ENCODE measurements at regions not wholly inside any gene's neighbourhood (a gene's known extent, or its start where the extent isn't known, plus 50 kb on each side); places are given as distances from the start of the nearest gene placed in this dataset.

DNA sequence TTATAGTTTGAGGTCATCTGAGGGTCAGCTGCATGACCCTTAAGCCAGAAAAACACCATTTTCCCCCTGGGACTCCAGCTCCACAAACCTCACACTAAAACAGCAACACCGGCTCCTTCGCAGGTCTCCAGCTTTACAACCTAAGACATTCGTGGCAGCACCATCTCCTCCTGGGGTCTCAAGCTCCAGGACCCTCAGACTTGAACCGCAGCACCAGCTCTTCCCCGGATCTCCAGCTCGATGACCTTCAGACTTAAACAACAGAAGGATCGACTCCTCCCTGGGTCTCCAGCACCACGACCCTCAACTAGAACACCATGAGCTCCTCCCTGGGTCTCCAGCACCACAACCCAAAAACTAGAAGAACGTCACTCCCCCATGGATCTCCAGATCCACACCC is 233.7 kb upstream of the CNTN6 start:
- no peaks in the 10 kb centered on the region for H3K4me1 ChIP-seq (ENCODE audit: control insufficient read depth, insufficient read depth, low read length)
- H3K4me3 ChIP-seq (ENCODE audit: low read length) = no peak overlapping the region
- H3K36me3 ChIP-seq (ENCODE audit: control insufficient read depth, insufficient read depth, low read length) = no peaks in the 10 kb centered on the region
- H3K27me3 ChIP-seq (ENCODE audit: control insufficient read depth, insufficient read depth, low read length) = no peaks in the 10 kb centered on the region
- H3K27ac ChIP-seq (ENCODE audit: low read depth, low read length) = no peak overlapping the region
- H3K9ac ChIP-seq (ENCODE audit: low read length) = no peak overlapping the region

- Histone ChIP-seq H3K9ac (ENCODE audit: low read length) (no peak overlapping the region), H3K4me3 (ENCODE audit: low read length) (no peak overlapping the region), H3K36me3 (ENCODE audit: control insufficient read depth, insufficient read depth, low read length) (no peaks in the 10 kb centered on the region), H3K27me3 (ENCODE audit: control insufficient read depth, insufficient read depth, low read length) (no peaks in the 10 kb centered on the region), H3K4me1 (ENCODE audit: control insufficient read depth, insufficient read depth, low read length) (no peaks in the 10 kb centered on the region), H3K27ac (ENCODE audit: low read depth, low read length) (no peak overlapping the region)
These were observed 231.1 kb upstream of the CNTN6 start for GRCh38 chr3:861721-862120.

- no peaks in the 10 kb centered on the region for H3K4me1 ChIP-seq (ENCODE audit: control insufficient read depth, insufficient read depth, low read length)
- H3K36me3 ChIP-seq (ENCODE audit: control insufficient read depth, insufficient read depth, low read length) = no peaks in the 10 kb centered on the region
- H3K9ac ChIP-seq (ENCODE audit: low read length) = no peak overlapping the region
- no peak overlapping the region for H3K27ac ChIP-seq (ENCODE audit: low read depth, low read length)
- no peak overlapping the region for H3K4me3 ChIP-seq (ENCODE audit: low read length)
- H3K27me3 ChIP-seq (ENCODE audit: control insufficient read depth, insufficient read depth, low read length) = no peaks in the 10 kb centered on the region
These were observed 223.6 kb upstream of the CNTN6 start for GRCh38 chr3:869269-869668.

GRCh38 chr3:869734-870133 is 223.1 kb upstream of the CNTN6 start:
- Histone ChIP-seq H3K27ac (ENCODE audit: low read depth, low read length) (no peak overlapping the region), H3K36me3 (ENCODE audit: control insufficient read depth, insufficient read depth, low read length) (no peaks in the 10 kb centered on the region), H3K4me1 (ENCODE audit: control insufficient read depth, insufficient read depth, low read length) (no peaks in the 10 kb centered on the region), H3K9ac (ENCODE audit: low read length) (no peak overlapping the region), H3K27me3 (ENCODE audit: control insufficient read depth, insufficient read depth, low read length) (no peaks in the 10 kb centered on the region), H3K4me3 (ENCODE audit: low read length) (no peak overlapping the region)

DNA sequence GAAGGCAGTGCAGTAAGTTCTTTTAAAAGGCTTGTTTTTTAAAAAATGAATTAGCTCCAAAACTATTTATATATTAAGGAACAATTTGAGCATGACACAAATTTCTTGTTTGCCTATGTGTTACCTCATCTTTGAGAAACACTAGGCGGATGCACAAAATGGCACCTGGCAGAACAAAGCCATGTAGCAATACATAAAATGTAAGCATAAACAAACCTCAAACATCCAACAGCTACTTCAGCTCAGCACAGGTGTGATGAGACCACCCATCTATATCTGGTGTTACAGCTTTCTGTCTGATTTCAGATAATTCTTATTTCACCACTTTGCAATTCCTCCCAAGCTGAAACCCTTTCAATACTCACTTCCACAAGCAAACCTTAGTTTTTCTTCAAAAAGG is 221.2 kb upstream of the CNTN6 start:
- H3K27ac ChIP-seq (ENCODE audit: low read depth, low read length) = no peak overlapping the region
- no peaks in the 10 kb centered on the region for H3K36me3 ChIP-seq (ENCODE audit: control insufficient read depth, insufficient read depth, low read length)
- no peaks in the 10 kb centered on the region for H3K4me1 ChIP-seq (ENCODE audit: control insufficient read depth, insufficient read depth, low read length)
- no peaks in the 10 kb centered on the region for H3K27me3 ChIP-seq (ENCODE audit: control insufficient read depth, insufficient read depth, low read length)
- H3K4me3 ChIP-seq (ENCODE audit: low read length) = no peak overlapping the region
- H3K9ac ChIP-seq (ENCODE audit: low read length) = no peak overlapping the region

DNA sequence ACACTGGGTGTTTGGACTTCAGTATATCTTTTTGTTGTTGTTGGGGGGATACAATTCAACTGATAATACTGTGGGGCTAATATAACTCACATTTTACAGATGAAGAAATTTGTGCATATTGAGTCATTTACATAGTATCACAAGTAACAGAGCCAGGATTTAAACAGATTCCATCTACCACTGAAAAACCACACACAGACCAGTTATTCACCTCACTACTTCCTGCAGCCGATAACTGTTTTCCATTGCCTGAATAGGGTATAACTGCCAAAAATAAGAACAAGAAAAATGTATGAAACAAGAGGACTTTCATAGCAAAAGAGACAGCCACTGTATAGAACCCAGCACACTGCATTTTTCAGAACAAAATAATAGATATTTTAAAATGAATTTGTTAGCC is 215.8 kb upstream of the CNTN6 start:
- Histone ChIP-seq H3K27me3 (ENCODE audit: control insufficient read depth, insufficient read depth, low read length) (no peaks in the 10 kb centered on the region), H3K9ac (ENCODE audit: low read length) (no peak overlapping the region), H3K27ac (ENCODE audit: low read depth, low read length) (no peak overlapping the region), H3K4me1 (ENCODE audit: control insufficient read depth, insufficient read depth, low read length) (no peaks in the 10 kb centered on the region), H3K4me3 (ENCODE audit: low read length) (no peak overlapping the region), H3K36me3 (ENCODE audit: control insufficient read depth, insufficient read depth, low read length) (no peaks in the 10 kb centered on the region)

DNA sequence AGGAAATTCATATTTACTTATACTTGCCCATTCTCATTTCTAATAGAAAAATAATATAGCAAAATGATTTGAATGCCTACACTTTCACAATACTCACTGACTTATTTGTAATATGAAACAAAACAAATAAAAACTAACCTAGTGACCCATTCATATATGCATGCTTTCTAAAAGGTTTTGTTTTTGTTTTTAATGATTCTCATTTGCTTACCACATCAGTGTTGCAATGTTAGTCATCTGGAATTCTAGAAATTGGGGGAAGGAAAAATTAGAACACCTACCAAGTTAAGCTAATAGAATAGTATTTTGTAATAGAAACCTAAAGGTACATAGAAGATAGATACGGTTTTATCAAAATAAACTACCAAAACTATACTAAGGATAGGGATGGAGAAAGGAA is 214.1 kb upstream of the CNTN6 start:
- Histone ChIP-seq H3K4me3 (ENCODE audit: low read length) (no peak overlapping the region), H3K36me3 (ENCODE audit: control insufficient read depth, insufficient read depth, low read length) (no peaks in the 10 kb centered on the region), H3K27ac (ENCODE audit: low read depth, low read length) (no peak overlapping the region), H3K27me3 (ENCODE audit: control insufficient read depth, insufficient read depth, low read length) (no peaks in the 10 kb centered on the region), H3K9ac (ENCODE audit: low read length) (no peak overlapping the region), H3K4me1 (ENCODE audit: control insufficient read depth, insufficient read depth, low read length) (no peaks in the 10 kb centered on the region)

- no peaks in the 10 kb centered on the region for H3K27me3 ChIP-seq (ENCODE audit: control insufficient read depth, insufficient read depth, low read length)
- no peak overlapping the region for H3K9ac ChIP-seq (ENCODE audit: low read length)
- no peaks in the 10 kb centered on the region for H3K36me3 ChIP-seq (ENCODE audit: control insufficient read depth, insufficient read depth, low read length)
- no peak overlapping the region for H3K4me3 ChIP-seq (ENCODE audit: low read length)
- H3K4me1 ChIP-seq (ENCODE audit: control insufficient read depth, insufficient read depth, low read length) = no peaks in the 10 kb centered on the region
- no peak overlapping the region for H3K27ac ChIP-seq (ENCODE audit: low read depth, low read length)
These were observed 212.5 kb upstream of the CNTN6 start for GRCh38 chr3:880371-880770.

- no peak overlapping the region for H3K4me3 ChIP-seq (ENCODE audit: low read length)
- H3K27ac ChIP-seq (ENCODE audit: low read depth, low read length) = no peak overlapping the region
- H3K27me3 ChIP-seq (ENCODE audit: control insufficient read depth, insufficient read depth, low read length) = no peaks in the 10 kb centered on the region
These were observed 210.3 kb upstream of the CNTN6 start for GRCh38 chr3:882533-882932.

GRCh38 chr3:901953-902778 is 190.7 kb upstream of the CNTN6 start:
- H3K27ac ChIP-seq (ENCODE audit: low read depth, low read length) = no peak overlapping the region

More at GRCh38 chr3:882533-882932, 210.3 kb upstream of the CNTN6 start:
- Histone ChIP-seq H3K9ac (ENCODE audit: low read length) (no peak overlapping the region), H3K36me3 (ENCODE audit: control insufficient read depth, insufficient read depth, low read length) (no peaks in the 10 kb centered on the region), H3K4me1 (ENCODE audit: control insufficient read depth, insufficient read depth, low read length) (no peaks in the 10 kb centered on the region)

GRCh38 chr3:905217-905616 is 187.6 kb upstream of the CNTN6 start:
- Histone ChIP-seq H3K4me3 (ENCODE audit: low read length) (no peak overlapping the region), H3K27me3 (ENCODE audit: control insufficient read depth, insufficient read depth, low read length) (no peaks in the 10 kb centered on the region), H3K36me3 (ENCODE audit: control insufficient read depth, insufficient read depth, low read length) (no peaks in the 10 kb centered on the region), H3K4me1 (ENCODE audit: control insufficient read depth, insufficient read depth, low read length) (no peaks in the 10 kb centered on the region), H3K9ac (ENCODE audit: low read length) (no peak overlapping the region), H3K27ac (ENCODE audit: low read depth, low read length) (no peak overlapping the region)

More at GRCh38 chr3:901953-902778, 190.7 kb upstream of the CNTN6 start:
- Histone ChIP-seq H3K27me3 (ENCODE audit: control insufficient read depth, insufficient read depth, low read length) (no peaks in the 10 kb centered on the region), H3K4me3 (ENCODE audit: low read length) (no peak overlapping the region), H3K9ac (ENCODE audit: low read length) (no peak overlapping the region), H3K4me1 (ENCODE audit: control insufficient read depth, insufficient read depth, low read length) (no peaks in the 10 kb centered on the region), H3K36me3 (ENCODE audit: control insufficient read depth, insufficient read depth, low read length) (no peaks in the 10 kb centered on the region)

DNA sequence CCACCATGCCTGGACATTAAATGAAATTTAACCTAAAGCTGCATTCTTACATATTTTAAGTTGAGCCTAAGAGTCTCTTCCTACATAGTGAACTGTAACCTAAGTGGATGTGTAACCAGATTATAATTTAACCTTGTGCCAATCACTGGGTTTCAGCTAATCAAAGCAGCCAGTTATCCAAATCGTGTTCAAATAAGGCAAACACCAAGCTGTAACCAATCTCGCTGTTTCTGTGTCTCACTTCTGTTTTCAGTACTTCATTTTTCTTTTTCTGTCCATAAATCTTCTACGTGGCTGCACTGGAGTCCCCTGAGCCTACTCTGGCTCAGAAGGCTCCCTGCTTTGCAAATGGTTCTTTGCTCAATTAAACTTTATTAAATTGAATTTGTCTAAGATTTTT is 186.1 kb upstream of the CNTN6 start:
- Histone ChIP-seq H3K4me1 (ENCODE audit: control insufficient read depth, insufficient read depth, low read length) (no peaks in the 10 kb centered on the region), H3K27ac (ENCODE audit: low read depth, low read length) (no peak overlapping the region), H3K9ac (ENCODE audit: low read length) (no peak overlapping the region), H3K36me3 (ENCODE audit: control insufficient read depth, insufficient read depth, low read length) (no peaks in the 10 kb centered on the region), H3K4me3 (ENCODE audit: low read length) (no peak overlapping the region), H3K27me3 (ENCODE audit: control insufficient read depth, insufficient read depth, low read length) (no peaks in the 10 kb centered on the region)

DNA sequence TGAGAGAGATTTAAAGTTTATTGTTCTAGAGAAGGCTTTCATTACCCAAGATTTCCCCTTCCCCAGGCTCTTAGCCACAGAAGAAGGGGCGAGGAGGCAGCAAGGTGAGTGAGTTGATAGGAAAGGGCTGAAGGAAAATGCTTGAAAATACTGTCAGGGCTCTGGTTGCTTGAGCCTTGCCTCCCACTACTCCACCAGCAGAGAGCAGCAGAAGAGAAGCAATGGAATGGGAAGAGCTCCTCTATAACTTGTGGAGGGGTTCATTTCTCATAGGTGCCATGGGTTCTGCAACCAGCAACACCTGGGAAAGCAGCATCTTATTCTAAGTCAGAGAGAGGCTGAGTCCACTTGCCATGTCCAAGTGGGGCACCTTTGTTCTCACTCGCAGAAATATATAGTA is 184.0 kb upstream of the CNTN6 start:
- Histone ChIP-seq H3K27me3 (ENCODE audit: control insufficient read depth, insufficient read depth, low read length) (no peaks in the 10 kb centered on the region), H3K4me3 (ENCODE audit: low read length) (no peak overlapping the region), H3K27ac (ENCODE audit: low read depth, low read length) (no peak overlapping the region), H3K4me1 (ENCODE audit: control insufficient read depth, insufficient read depth, low read length) (no peaks in the 10 kb centered on the region), H3K36me3 (ENCODE audit: control insufficient read depth, insufficient read depth, low read length) (no peaks in the 10 kb centered on the region), H3K9ac (ENCODE audit: low read length) (no peak overlapping the region)
